ENCODE measurements at regions not wholly inside any gene's neighbourhood (a gene's known extent, or its start where the extent isn't known, plus 50 kb on each side); places are given as distances from the start of the nearest gene placed in this dataset.
A peak's percentile ranks its signal among the peaks of the same experiment; 100 is the strongest.

DNA sequence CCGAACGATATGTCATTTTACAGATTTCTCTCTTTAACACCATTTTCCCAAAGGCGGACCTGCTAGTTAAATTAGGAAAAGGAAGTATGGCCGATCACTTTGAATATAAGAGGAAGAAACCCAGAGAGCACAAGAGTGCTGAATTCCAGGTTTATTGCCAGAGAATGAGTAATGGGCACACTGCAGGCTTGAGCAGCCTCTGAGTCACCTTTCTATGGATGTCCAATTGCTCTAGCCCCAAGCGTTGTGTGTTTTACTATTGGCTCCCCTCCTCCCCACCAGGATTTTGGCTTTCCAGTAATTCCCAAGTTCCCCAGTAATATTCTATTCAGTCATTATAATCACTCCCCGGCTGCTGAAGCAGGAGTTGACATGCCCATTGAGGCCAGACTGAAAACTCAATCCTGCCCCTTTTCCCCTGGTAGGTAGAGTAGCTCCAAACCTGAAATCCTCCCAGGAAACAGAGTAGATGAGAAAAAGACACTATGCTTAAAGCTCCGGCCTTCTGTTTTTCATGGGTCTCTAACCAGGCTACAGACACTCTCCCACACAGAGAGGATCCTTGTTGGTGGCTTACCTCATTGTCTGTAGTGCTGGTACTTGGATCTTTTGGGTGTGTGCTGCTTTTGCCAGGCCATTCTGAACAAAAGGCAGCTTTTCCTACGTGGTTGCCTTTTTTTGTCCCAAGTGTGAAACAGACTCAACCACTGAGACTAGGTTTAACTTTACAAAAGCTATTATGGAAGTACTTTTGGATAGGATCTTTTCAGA is 704.3 kb upstream of the FLRT2 start:
- DNase-seq (ENCODE audit: low read depth): peak; percentile 63
- Histone ChIP-seq H3K27me3 (ENCODE audit: control insufficient read depth, insufficient read depth, low read length) (no peaks in the 10 kb centered on the region), H3K4me3 (ENCODE audit: low read depth, low read length) (no peak overlapping the region), H3K36me3 (ENCODE audit: control insufficient read depth, insufficient read depth, low read length) (no peaks in the 10 kb centered on the region)
- TF ChIP-seq, protein P1, sequence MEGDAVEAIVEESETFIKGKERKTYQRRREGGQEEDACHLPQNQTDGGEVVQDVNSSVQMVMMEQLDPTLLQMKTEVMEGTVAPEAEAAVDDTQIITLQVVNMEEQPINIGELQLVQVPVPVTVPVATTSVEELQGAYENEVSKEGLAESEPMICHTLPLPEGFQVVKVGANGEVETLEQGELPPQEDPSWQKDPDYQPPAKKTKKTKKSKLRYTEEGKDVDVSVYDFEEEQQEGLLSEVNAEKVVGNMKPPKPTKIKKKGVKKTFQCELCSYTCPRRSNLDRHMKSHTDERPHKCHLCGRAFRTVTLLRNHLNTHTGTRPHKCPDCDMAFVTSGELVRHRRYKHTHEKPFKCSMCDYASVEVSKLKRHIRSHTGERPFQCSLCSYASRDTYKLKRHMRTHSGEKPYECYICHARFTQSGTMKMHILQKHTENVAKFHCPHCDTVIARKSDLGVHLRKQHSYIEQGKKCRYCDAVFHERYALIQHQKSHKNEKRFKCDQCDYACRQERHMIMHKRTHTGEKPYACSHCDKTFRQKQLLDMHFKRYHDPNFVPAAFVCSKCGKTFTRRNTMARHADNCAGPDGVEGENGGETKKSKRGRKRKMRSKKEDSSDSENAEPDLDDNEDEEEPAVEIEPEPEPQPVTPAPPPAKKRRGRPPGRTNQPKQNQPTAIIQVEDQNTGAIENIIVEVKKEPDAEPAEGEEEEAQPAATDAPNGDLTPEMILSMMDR (IDR thresholded peaks at IDR 0.05; ENCODE audit: insufficient read depth, low read length, poor library complexity, severe bottlenecking): no peak

DNA sequence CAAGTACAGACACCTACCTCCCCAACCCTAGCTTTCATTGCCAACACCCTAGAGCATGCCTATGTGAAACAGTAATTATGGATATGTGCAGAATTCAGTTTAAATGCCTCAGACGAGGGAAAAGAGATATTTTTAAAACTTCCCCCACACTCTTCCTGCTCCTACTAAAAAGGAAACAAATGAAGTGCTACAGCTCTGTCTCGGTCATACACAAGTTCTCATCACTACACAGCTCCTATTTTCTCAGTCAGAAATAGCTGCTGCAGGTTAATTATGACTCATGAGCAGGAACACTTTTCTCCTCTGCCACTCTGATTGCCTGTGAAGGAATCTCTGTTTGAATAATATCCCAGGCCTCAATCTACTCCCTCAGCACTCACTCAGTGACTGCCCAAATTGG is 703.6 kb upstream of the FLRT2 start:
- DNase-seq (ENCODE audit: low read depth): peak; percentile 18
- no peak overlapping the region for H3K4me3 ChIP-seq (ENCODE audit: low read depth, low read length)
- TF ChIP-seq, protein P1 (IDR thresholded peaks at IDR 0.05; ENCODE audit: insufficient read depth, low read length, poor library complexity, severe bottlenecking): no peak
- no peaks in the 10 kb centered on the region for H3K27me3 ChIP-seq (ENCODE audit: control insufficient read depth, insufficient read depth, low read length)
- H3K36me3 ChIP-seq (ENCODE audit: control insufficient read depth, insufficient read depth, low read length): no peaks in the 10 kb centered on the region

DNA sequence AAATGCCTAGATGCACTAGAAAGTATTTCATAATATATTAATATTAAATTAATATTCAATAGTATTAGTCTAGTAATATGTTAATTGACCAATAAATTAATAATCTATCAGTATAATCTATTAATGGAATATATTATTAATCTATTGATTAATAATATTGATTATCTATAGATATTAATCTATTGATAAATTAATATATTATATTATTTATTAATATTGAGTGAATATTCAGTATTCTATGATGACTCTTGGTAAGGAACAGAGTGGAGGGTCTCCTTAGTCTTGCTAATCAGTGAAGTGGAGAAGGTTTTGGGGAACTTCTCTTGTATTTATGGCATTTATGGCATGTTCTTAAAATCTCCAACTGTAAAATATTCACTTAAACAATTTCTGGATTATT is 679.3 kb upstream of the FLRT2 start:
- H3K4me3 ChIP-seq (ENCODE audit: low read depth, low read length): no peak overlapping the region
- DNase-seq (ENCODE audit: low read depth): no peak
- no peaks in the 10 kb centered on the region for H3K36me3 ChIP-seq (ENCODE audit: control insufficient read depth, insufficient read depth, low read length)
- H3K27me3 ChIP-seq (ENCODE audit: control insufficient read depth, insufficient read depth, low read length): no peaks in the 10 kb centered on the region
- TF ChIP-seq, protein P1 (IDR thresholded peaks at IDR 0.05; ENCODE audit: insufficient read depth, low read length, poor library complexity, severe bottlenecking): no peak

DNA sequence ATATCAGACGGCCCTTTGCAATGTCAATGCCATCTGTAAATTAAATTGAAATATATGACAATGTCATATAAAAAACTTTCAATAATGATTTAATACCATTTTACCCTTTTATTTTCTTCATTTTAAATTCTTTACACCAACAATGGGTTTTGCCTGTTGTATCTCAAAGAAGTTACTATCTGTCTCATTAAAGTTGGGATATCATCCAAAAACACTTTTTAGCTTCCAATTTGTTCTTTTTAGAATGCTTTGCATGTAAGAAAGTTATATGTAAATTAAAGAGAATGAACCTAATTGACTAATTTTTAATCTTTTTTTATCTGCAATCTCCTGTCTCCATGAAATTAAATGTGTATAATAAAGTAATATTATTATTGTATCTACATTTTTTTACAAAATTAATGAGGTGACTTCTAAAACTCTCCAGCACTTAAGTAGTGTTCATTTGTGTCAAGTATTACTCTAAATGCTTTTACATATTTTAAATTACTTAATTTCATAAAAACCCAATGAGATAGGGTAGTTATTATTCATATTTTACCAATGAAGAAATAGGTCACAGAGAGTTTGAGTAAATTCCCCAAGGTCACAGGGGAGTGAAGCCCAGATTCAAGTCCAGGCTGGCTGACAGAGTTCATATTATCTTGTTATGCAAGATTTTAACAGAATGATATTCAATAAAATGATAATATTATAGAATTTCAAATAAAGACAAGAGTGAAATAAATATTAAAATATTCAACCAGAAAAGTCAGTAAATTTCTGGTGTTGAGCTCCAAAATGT is 673.0 kb upstream of the FLRT2 start:
- Histone ChIP-seq H3K36me3 (ENCODE audit: control insufficient read depth, insufficient read depth, low read length) (no peaks in the 10 kb centered on the region), H3K27me3 (ENCODE audit: control insufficient read depth, insufficient read depth, low read length) (no peaks in the 10 kb centered on the region), H3K4me3 (ENCODE audit: low read depth, low read length) (no peak overlapping the region)
- TF ChIP-seq, protein P1 (IDR thresholded peaks at IDR 0.05; ENCODE audit: insufficient read depth, low read length, poor library complexity, severe bottlenecking): no peak
- no peak for DNase-seq (ENCODE audit: low read depth)

DNA sequence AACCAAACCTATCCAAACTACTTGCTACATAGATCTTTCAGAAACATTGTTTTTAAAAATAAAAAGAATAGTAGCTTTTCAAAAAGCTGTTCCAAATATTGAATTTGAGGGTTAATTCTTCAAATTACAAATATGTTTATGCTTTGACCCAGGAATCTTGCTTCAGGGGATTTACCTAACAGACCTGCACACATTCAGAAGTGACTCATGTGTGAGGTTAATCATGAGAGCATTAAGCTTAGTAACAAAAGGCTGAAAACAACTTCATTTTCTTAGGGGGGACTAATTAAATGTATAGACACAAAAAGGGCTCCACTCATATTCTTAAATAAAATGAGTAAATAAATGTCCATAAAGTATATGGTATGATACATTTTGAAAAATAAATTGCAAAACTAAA is 672.4 kb upstream of the FLRT2 start:
- H3K27me3 ChIP-seq (ENCODE audit: control insufficient read depth, insufficient read depth, low read length): no peaks in the 10 kb centered on the region
- no peaks in the 10 kb centered on the region for H3K36me3 ChIP-seq (ENCODE audit: control insufficient read depth, insufficient read depth, low read length)
- H3K4me3 ChIP-seq (ENCODE audit: low read depth, low read length): no peak overlapping the region
- TF ChIP-seq, protein P1 (IDR thresholded peaks at IDR 0.05; ENCODE audit: insufficient read depth, low read length, poor library complexity, severe bottlenecking): no peak
- peak; percentile 38 for DNase-seq (ENCODE audit: low read depth)

Data from kidney epithelial cell (primary cell).